CD4-positive, alpha-beta T cell (primary cell): ENCODE measurements at regions not wholly inside any gene's neighbourhood (a gene's known extent, or its start where the extent isn't known, plus 50 kb on each side); places are given as distances from the start of the nearest gene placed in this dataset.

Experiments
- ATAC-seq: fragments of 200-7000 bp; cut with Tn5 transposase; one replicate; pipeline ENCODE4 v1.10.0; 2022; ENCODE audit warnings: mild to moderate bottlenecking; ENCODE audit not compliant: poor library complexity
- CTCF ChIA-PET: fragments of 350-600 bp; sonication (Branson Sonifier 250); formaldehyde crosslinking; loops from one replicate; lab custom pipeline; 2021; ENCODE audit warnings: antibody characterized with exemption, inconsistent platforms; lab: Charles Lee
- POLR2A ChIA-PET: fragments of 350-600 bp; sonication (Branson Sonifier 250); formaldehyde crosslinking; loops from one replicate; lab custom pipeline; 2021; ENCODE audit warnings: antibody characterized with exemption, inconsistent platforms; lab: Charles Lee
- DNase-seq, 14 experiments: peaks; one replicate each; pipeline ENCODE4 v3.0.0-alpha.2; 2013 to 2020; ENCODE audit warnings: mixed read lengths in 2 of 14
- H3K27ac ChIP-seq, 2 donors: one replicate each; pipeline versions ENCODE4 v1.5.1 to v1.7.0; 2013; ENCODE audit warnings: low read length in 2 of 2, low read depth in 1 of 2, mild to moderate bottlenecking in 1 of 2
- H3K27me3 ChIP-seq, 2 experiments: 1 replicate in 1 of 2; 2 replicates in 1 of 2; pipeline versions ENCODE4 v1.6.1 to v1.7.0; 2013; ENCODE audit warnings: low read length in 2 of 2, control low read depth in 1 of 2, mild to moderate bottlenecking in 1 of 2, moderate library complexity in 1 of 2; ENCODE audit not compliant: insufficient read depth in 2 of 2, control insufficient read depth in 1 of 2
- H3K36me3 ChIP-seq: one replicate; pipeline ENCODE4 v1.6.1; 2013; ENCODE audit warnings: low read length, control low read depth; ENCODE audit not compliant: insufficient read depth
- H3K4me1 ChIP-seq: one replicate; pipeline ENCODE4 v1.6.1; 2013; ENCODE audit warnings: low read length, control low read depth; ENCODE audit not compliant: insufficient read depth
- H3K4me3 ChIP-seq: one replicate; pipeline ENCODE4 v1.5.1; 2013; ENCODE audit warnings: mild to moderate bottlenecking, low read length, moderate library complexity
- H3K9me3 ChIP-seq, 2 experiments: 1 replicate in 1 of 2; 2 replicates in 1 of 2; pipeline versions ENCODE4 v1.6.1 to v1.7.0; 2013; ENCODE audit warnings: low read length in 2 of 2, mild to moderate bottlenecking in 2 of 2, control low read depth in 1 of 2, moderate library complexity in 1 of 2; ENCODE audit not compliant: control insufficient read depth in 1 of 2, insufficient read depth in 1 of 2
- H3K27ac Mint-ChIP-seq: one replicate; pipeline ENCODE4 v1.8.0; 2020; ENCODE audit warnings: mixed read lengths
- H3K27me3 Mint-ChIP-seq: one replicate; pipeline ENCODE4 v1.8.0; 2021; ENCODE audit warnings: mixed read lengths
- H3K36me3 Mint-ChIP-seq: one replicate; pipeline ENCODE4 v1.8.0; 2021; ENCODE audit warnings: low read depth, mixed read lengths
- H3K4me1 Mint-ChIP-seq: one replicate; pipeline ENCODE4 v1.8.0; 2021; ENCODE audit warnings: low read depth, mixed read lengths
- H3K4me3 Mint-ChIP-seq: one replicate; pipeline ENCODE4 v1.8.0; 2020; ENCODE audit warnings: mild to moderate bottlenecking, mixed read lengths
- H3K9me3 Mint-ChIP-seq: one replicate; pipeline ENCODE4 v1.8.0; 2020; ENCODE audit warnings: mixed read lengths
- CTCF ChIP-seq: fragments of 200-600 bp; IDR thresholded peaks from one replicate; pipeline ENCODE4 v1.8.0; 2022; ENCODE audit warnings: antibody characterized with exemption, mild to moderate bottlenecking
- intact Hi-C, 2 experiments: fragments of 100-400 bp; cut with DNase I in 1 of 2; cut with micrococcal nuclease in 1 of 2; formaldehyde crosslinking; loops; one replicate each; pipeline versions ENCODE4 v1.15.1 to v1.9.0; 2023 to 2025; cut with DNase I, micrococcal nuclease

- no peak for TF ChIP-seq CTCF
- ATAC-seq (no peak), DNase-seq (no peak)
- Mint-ChIP-seq H3K9me3 (no peaks in the 10 kb centered on the region), H3K27me3 (no peaks in the 10 kb centered on the region), H3K4me1 (no peaks in the 10 kb centered on the region), H3K36me3 (no peaks in the 10 kb centered on the region), H3K4me3 (no peak overlapping the region), H3K27ac (no peak overlapping the region)
- Histone ChIP-seq H3K9me3 (peaks cover 0 to 4% of the 10 kb centered on the region in 2 experiments), H3K4me1 (no peaks in the 10 kb centered on the region), H3K36me3 (no peaks in the 10 kb centered on the region), H3K27ac (no peak overlapping the region), H3K27me3 (no peaks in the 10 kb centered on the region), H3K4me3 (no peak overlapping the region)
- POLR2A ChIA-PET = no interaction called here
- CTCF ChIA-PET = no interaction called here
- intact Hi-C loops = no loop called here
Observed at GRCh38 chr2:40507432-40507831, 55.5 kb upstream of the SLC8A1 start.

GRCh38 chr2:40510304-40510703 lies 58.4 kb upstream of the SLC8A1 start:
- Histone ChIP-seq H3K27ac (no peak overlapping the region), H3K36me3 (no peaks in the 10 kb centered on the region), H3K9me3 (peaks cover 0 to 4% of the 10 kb centered on the region in 2 experiments), H3K27me3 (no peaks in the 10 kb centered on the region), H3K4me1 (no peaks in the 10 kb centered on the region), H3K4me3 (no peak overlapping the region)
- intact Hi-C loops = no loop called here
- Mint-ChIP-seq H3K9me3 (no peaks in the 10 kb centered on the region), H3K4me1 (no peaks in the 10 kb centered on the region), H3K4me3 (no peak overlapping the region), H3K36me3 (no peaks in the 10 kb centered on the region), H3K27ac (no peak overlapping the region), H3K27me3 (no peaks in the 10 kb centered on the region)
- no peak for TF ChIP-seq CTCF
- ChIA-PET POLR2A (no interaction called here), CTCF (no interaction called here)
- DNase-seq (no peak), ATAC-seq (no peak)

GRCh38 chr2:40511661-40512213 lies 59.8 kb upstream of the SLC8A1 start:
- ChIA-PET POLR2A (no interaction called here), CTCF (no interaction called here)
- no peaks in the 10 kb centered on the region for H3K27me3 Mint-ChIP-seq
- H3K4me3 ChIP-seq = no peak overlapping the region
- DNase-seq (no peak), ATAC-seq (no peak)
- no peak for TF ChIP-seq CTCF
- H3K9me3 Mint-ChIP-seq = no peaks in the 10 kb centered on the region
- H3K36me3 Mint-ChIP-seq = no peaks in the 10 kb centered on the region
- no peak overlapping the region for H3K27ac ChIP-seq
- intact Hi-C loops = no loop called here
- H3K27me3 ChIP-seq = no peaks in the 10 kb centered on the region
- no peaks in the 10 kb centered on the region for H3K4me1 ChIP-seq
- no peaks in the 10 kb centered on the region for H3K36me3 ChIP-seq
- H3K4me1 Mint-ChIP-seq = no peaks in the 10 kb centered on the region
- no peak overlapping the region for H3K27ac Mint-ChIP-seq
- peaks cover 0 to 4% of the 10 kb centered on the region in 2 experiments for H3K9me3 ChIP-seq
- H3K4me3 Mint-ChIP-seq = no peak overlapping the region
